Loucy (cell line): ENCODE measurements at regions not wholly inside any gene's neighbourhood (a gene's known extent, or its start where the extent isn't known, plus 50 kb on each side); places are given as distances from the start of the nearest gene placed in this dataset.

ENCODE experiments used
- H2AFZ ChIP-seq: fragments of 200-600 bp; sonication (generic); 2 replicates; pipeline ENCODE4 v1.6.0; 2016; ENCODE audit warnings: antibody characterized with exemption, mild to moderate bottlenecking, low read length, moderate library complexity
- H3F3A ChIP-seq: fragments of 200-600 bp; 2 replicates; pipeline ENCODE4 v1.6.0; 2016; ENCODE audit warnings: antibody characterized with exemption, low read depth, mild to moderate bottlenecking
- H3K27me3 ChIP-seq: fragments of 200-600 bp; sonication (generic); 2 replicates; pipeline ENCODE4 v1.6.1; 2014; ENCODE audit warnings: low read length, mild to moderate bottlenecking; ENCODE audit not compliant: insufficient read depth, poor library complexity, severe bottlenecking
- H3K36me3 ChIP-seq: fragments of 200-600 bp; sonication (generic); 2 replicates; pipeline ENCODE4 v1.6.1; 2016; ENCODE audit warnings: low read length; ENCODE audit not compliant: insufficient read depth
- H3K4me1 ChIP-seq: fragments of 200-600 bp; sonication (generic); 2 replicates; pipeline ENCODE4 v1.5.1; 2014; ENCODE audit warnings: low read length, mild to moderate bottlenecking; ENCODE audit not compliant: insufficient read depth, poor library complexity, severe bottlenecking
- H3K4me2 ChIP-seq: fragments of 200-600 bp; sonication (generic); 2 replicates; pipeline ENCODE4 v1.6.0; 2014; ENCODE audit warnings: antibody characterized with exemption, low read length, low read depth, mild to moderate bottlenecking; ENCODE audit not compliant: poor library complexity, severe bottlenecking
- H3K4me3 ChIP-seq: fragments of 200-600 bp; sonication (generic); 2 replicates; pipeline ENCODE4 v1.5.1; 2014; ENCODE audit warnings: low read length, mild to moderate bottlenecking, mixed read lengths; ENCODE audit not compliant: poor library complexity, severe bottlenecking
- H3K79me2 ChIP-seq: fragments of 200-600 bp; sonication (generic); 2 replicates; pipeline ENCODE4 v1.6.1; 2014; ENCODE audit warnings: low read length; ENCODE audit not compliant: insufficient read depth
- H3K9ac ChIP-seq: fragments of 200-600 bp; sonication (generic); 2 replicates; pipeline ENCODE4 v1.6.0; 2014; ENCODE audit warnings: mild to moderate bottlenecking, low read depth, low read length, moderate library complexity; ENCODE audit not compliant: poor library complexity, severe bottlenecking
- H3K9me2 ChIP-seq: fragments of 200-600 bp; sonication (generic); replicated peaks from 2 replicates; pipeline ENCODE4 v1.6.1; 2016; ENCODE audit warnings: low read depth, low read length, mixed read lengths
- H3K9me3 ChIP-seq: fragments of 200-600 bp; sonication (generic); 2 replicates; pipeline ENCODE4 v1.6.1; 2014; ENCODE audit warnings: mild to moderate bottlenecking, antibody characterized with exemption, low read length, low read depth; ENCODE audit not compliant: insufficient read depth
- H4K20me1 ChIP-seq: fragments of 200-600 bp; sonication (generic); 2 replicates; pipeline ENCODE4 v1.6.0; 2014; ENCODE audit warnings: antibody characterized with exemption, low read length, mild to moderate bottlenecking; ENCODE audit not compliant: insufficient read depth, poor library complexity, severe bottlenecking
- CTCF ChIP-seq: fragments of 200-600 bp; sonication (generic); conservative IDR thresholded peaks from 2 replicates; pipeline ENCODE4 v1.5.1; 2014; ENCODE audit warnings: mild to moderate bottlenecking, antibody characterized with exemption, low read length
- EZH2phosphoT487 ChIP-seq: fragments of 200-600 bp; IDR thresholded peaks from 2 replicates; pipeline ENCODE4 v1.6.1; 2018; ENCODE audit warnings: antibody characterized with exemption, mild to moderate bottlenecking, moderate library complexity, borderline replicate concordance

DNA sequence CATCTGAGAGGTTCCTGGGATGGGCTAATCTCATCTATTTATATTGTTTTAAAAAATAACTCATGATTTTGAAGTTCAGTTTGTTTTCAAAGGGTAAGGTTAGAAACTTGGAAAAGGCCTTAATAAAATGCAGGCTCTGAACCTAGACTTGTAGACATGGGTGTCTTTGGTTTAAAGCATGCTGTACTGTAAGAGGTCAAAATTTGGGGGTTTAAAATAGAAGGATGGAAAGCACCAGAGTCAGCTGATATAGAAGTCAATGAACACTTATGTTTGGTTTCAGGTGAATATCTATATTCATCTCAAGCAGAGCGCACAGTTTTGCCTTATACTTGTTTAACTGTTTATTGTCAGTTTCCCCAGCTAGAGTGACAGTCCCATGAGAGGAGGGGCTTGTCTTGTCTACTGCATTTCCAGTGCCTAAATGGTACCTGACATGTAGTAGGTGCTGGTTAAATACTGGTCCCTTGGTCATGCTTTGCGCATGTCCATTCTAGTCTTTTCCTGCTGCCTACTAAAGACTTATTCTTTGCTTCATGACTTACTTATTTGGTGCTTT, 112.3 kb upstream of the DTNBP1 start:
- H4K20me1 ChIP-seq: no peaks in the 10 kb centered on the region
- no peak overlapping the region for H3K4me2 ChIP-seq
- H3K27me3 ChIP-seq: no peaks in the 10 kb centered on the region
- H3K4me3 ChIP-seq: no peak overlapping the region
- no peaks in the 10 kb centered on the region for H3K9me3 ChIP-seq
- no peaks in the 10 kb centered on the region for H3K36me3 ChIP-seq
- H3F3A ChIP-seq: no peaks in the 10 kb centered on the region
- TF ChIP-seq CTCF (no peak), EZH2phosphoT487 (no peak)
- H3K9me2 ChIP-seq: no peaks in the 10 kb centered on the region
- H3K9ac ChIP-seq: no peak overlapping the region
- H3K79me2 ChIP-seq: no peaks in the 10 kb centered on the region
- H3K4me1 ChIP-seq: peaks cover 6% of the 10 kb centered on the region
- H2AFZ ChIP-seq: no peak overlapping the region

GRCh38 chr6:15773806-15774410, 111.1 kb upstream of the DTNBP1 start:
- Histone ChIP-seq H3K4me1 (peaks cover 7% of the 10 kb centered on the region), H3K9ac (no peak overlapping the region), H2AFZ (no peak overlapping the region), H3K4me2 (no peak overlapping the region), H3K4me3 (no peak overlapping the region), H3K9me2 (no peaks in the 10 kb centered on the region), H3F3A (no peaks in the 10 kb centered on the region), H3K27me3 (no peaks in the 10 kb centered on the region), H3K9me3 (no peaks in the 10 kb centered on the region), H3K79me2 (no peaks in the 10 kb centered on the region), H4K20me1 (no peaks in the 10 kb centered on the region), H3K36me3 (no peaks in the 10 kb centered on the region)
- TF ChIP-seq EZH2phosphoT487: no peak
- TF ChIP-seq CTCF: no peak

GRCh38 chr6:15770347-15771143, 107.7 kb upstream of the DTNBP1 start:
- Histone ChIP-seq H2AFZ (peak overlapping the region; percentile 52), H3K9me3 (no peaks in the 10 kb centered on the region), H3K36me3 (no peaks in the 10 kb centered on the region), H4K20me1 (no peaks in the 10 kb centered on the region), H3K79me2 (no peaks in the 10 kb centered on the region), H3K4me3 (no peak overlapping the region), H3K27me3 (no peaks in the 10 kb centered on the region), H3K9ac (no peak overlapping the region), H3K4me2 (no peak overlapping the region), H3F3A (no peaks in the 10 kb centered on the region), H3K4me1 (peaks cover 7% of the 10 kb centered on the region), H3K9me2 (no peaks in the 10 kb centered on the region)
- TF ChIP-seq CTCF (peak; percentile 57), EZH2phosphoT487 (no peak)
